GM21723 (cell line): ENCODE measurements at regions not wholly inside any gene's neighbourhood (a gene's known extent, or its start where the extent isn't known, plus 50 kb on each side); places are given as distances from the start of the nearest gene placed in this dataset.

Experiments
- ATAC-seq: cut with Tn5 transposase; IDR thresholded peaks from one replicate; pipeline ENCODE4 v1.9.1; 2021; ENCODE audit warnings: mild to moderate bottlenecking, moderate library complexity; ENCODE audit not compliant: unreplicated experiment

- no peak for ATAC-seq
Measured at GRCh38 chr4:171759274-171759673, 53.9 kb upstream of the GALNTL6 start.

DNA sequence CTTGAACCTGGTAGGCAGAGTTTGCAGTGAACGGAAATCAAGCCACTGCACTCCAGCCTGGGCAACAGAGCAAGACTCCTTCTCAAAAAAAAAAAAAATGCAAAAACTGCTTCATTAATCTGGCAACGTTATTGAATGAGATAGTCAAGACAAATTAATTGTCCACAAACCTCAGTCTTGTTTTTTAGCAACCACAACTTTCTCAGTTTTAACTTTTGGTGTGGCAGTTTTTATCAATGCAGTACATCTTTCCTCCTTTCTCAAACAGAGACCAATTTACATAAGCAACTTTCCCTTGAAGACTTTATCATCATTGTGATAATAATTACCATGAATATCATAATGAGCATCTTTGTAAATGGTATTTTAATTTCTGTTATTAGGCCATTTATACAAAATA lies 61.7 kb upstream of the GALNTL6 start:
- ATAC-seq, result no peak

GRCh38 chr4:171746418-171746817 lies 66.8 kb upstream of the GALNTL6 start:
- no peak for ATAC-seq

DNA sequence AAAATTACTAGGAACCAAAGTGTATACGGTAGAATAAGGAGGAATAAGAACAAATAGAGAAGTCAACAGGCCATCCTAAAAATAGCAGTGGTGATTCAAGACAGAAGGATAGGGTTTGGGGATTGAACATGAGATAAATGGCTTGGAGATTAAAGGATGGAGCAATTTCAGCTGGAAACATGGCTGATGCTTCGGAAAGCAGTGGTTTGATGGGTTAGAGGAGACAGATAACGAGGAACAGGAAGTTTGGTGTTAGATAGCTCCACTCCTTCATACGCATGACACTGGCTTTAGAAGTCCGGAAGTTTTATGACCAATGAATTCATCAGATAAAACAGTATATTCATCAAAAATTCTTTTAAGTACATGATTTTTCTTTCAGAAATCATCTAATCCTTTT lies 70.8 kb upstream of the GALNTL6 start:
- no peak for ATAC-seq

- ATAC-seq, result no peak
Measured at GRCh38 chr4:171727185-171727584, 86.0 kb upstream of the GALNTL6 start.

DNA sequence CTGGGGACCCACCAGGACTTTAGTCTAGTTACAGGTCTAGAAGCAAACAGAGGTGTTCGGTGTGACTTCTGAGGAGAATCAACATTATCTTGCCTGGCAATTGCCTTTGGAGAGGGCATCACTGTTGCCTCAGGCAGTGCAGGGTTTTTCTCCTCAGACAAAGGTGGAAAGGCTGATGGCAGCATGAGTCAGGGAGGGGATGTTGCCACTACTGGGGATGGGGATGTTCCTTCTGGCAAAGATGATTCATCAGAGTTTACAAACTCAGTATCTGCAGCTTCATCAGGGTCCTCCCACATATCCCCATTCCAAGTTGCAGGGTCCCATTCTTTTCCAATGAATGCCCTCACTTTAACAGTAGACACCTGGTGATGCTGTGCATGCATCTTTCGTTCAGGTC lies 91.3 kb upstream of the GALNTL6 start:
- ATAC-seq, result no peak

GRCh38 chr4:171719691-171720090 lies 93.5 kb upstream of the GALNTL6 start:
- no peak for ATAC-seq

- ATAC-seq, result no peak
Measured at GRCh38 chr4:171718665-171719064, 94.5 kb upstream of the GALNTL6 start.

DNA sequence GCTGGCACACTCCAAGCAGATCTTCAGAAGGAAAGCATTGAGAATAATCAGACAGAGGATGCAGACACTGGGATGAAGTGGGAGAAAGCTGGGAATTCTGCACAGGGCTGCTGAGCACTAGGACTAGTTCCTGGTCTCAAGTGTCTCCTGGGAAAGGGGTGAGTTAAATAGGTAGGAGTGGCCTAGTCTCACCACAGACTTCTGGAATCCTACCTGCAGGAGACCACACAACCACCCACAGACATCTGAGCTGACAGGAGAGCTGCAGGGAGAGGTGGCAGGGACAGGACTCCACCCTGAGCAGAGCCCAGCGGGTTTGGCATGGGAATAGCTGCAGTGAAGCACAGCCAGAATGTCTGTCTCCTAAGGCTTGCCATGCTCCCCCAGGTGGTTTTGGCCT lies 95.1 kb upstream of the GALNTL6 start:
- no peak for ATAC-seq

- ATAC-seq, result no peak
Measured at GRCh38 chr4:171717231-171717741, 95.9 kb upstream of the GALNTL6 start.

- no peak for ATAC-seq
Measured at GRCh38 chr4:171715973-171716372, 97.2 kb upstream of the GALNTL6 start.

DNA sequence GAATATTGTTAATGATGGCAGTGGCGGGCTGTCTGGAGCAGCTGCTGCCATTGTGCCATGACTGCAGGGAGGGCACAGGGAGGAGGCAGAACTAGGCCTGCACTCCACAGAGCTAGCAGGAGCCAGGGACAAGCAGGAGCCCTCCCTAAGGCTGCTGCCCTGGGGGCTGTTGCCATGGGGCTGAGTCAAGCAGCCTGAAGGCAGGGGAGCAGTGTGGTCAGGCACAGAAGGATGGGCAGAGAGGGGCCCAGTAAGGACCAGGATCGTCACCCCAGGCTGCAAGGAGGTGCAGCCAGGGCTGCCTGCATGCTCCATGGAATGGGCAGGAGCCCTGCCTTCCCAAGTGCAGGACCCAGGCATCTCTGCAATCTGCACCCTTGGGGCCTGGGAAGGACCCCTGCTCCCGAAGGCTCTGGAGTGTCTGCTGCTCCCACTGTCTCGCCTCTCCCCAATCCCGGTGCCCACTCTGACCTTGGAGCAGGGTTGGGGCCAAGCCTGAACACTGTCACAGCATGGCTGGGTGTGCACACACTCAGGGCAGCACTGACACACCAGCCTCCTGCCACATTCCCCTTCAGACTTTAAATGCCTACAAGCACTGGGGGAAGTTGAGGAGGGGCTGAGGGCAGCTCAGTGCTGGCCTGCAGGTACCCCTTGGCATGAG lies 98.3 kb upstream of the GALNTL6 start:
- no peak for ATAC-seq

- no peak for ATAC-seq
Measured at GRCh38 chr4:171710743-171711142, 102.5 kb upstream of the GALNTL6 start.

- peak; percentile 98 for ATAC-seq
Measured at GRCh38 chr4:171676555-171677215, 136.5 kb upstream of the GALNTL6 start.

DNA sequence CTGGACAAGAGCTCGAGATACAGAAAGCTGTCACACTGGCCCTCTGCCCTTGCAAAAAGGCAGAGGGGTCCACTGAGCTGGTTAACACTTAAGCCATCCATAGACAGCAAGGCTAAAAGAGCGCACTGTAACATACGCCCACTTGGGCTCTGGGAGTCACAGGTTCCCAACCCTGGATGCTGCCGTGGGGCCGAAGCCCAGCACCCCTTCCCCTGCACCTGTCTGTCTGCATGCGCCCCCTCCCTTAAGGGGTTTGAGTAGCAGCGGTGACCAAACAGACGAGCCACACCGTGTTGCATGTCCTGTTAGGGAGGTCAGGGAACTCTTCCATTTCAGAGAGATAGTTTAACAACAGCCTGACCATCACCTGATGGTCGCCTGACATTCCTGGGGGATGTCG lies 138.4 kb upstream of the GALNTL6 start:
- ATAC-seq, result no peak

GRCh38 chr4:171668403-171668802 lies 144.8 kb upstream of the GALNTL6 start:
- no peak for ATAC-seq

- ATAC-seq, result no peak
Measured at GRCh38 chr4:171667906-171668305, 145.3 kb upstream of the GALNTL6 start.

DNA sequence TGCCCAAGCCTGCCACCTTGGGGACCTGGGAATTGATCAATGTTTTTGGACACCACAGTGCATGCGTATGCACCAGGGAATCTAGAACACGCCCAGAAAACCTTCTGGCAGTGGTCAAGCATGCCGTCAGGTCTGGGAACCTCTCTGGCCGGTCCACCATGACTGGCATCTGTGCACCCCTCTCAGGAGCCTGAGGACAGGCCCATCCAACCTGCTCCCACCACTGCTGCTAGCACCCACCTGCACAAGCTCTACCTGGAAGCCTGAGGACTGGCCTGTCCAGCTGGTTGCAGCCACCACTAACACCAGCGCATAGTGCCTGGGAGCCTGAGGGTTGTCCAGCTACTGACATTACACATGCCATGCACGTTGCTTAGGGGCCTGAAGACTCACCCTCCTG lies 162.1 kb upstream of the GALNTL6 start:
- ATAC-seq, result no peak

- ATAC-seq, result peak; percentile 68
Measured at GRCh38 chr4:171650543-171650942, 162.7 kb upstream of the GALNTL6 start.

- no peak for ATAC-seq
Measured at GRCh38 chr4:171648926-171649325, 164.3 kb upstream of the GALNTL6 start.

DNA sequence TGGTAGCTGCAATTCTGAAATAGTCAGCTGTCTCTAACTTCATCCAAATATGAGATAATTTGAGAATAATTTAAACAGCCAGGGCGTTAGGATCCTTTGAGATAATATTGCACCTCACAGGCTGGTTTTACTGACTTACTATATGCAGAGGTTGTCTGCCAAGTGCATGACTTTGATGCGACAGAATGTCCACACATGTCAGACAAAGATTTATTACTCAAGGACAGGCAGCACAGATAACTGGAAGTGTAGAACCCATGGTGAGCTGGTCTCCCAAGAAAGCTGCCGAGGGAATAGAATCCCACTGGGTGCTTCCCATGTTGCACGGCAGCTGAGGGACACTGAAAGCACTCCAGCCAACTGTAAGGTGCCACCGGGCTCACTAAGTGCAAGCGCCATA lies 166.2 kb upstream of the GALNTL6 start:
- no peak for ATAC-seq

DNA sequence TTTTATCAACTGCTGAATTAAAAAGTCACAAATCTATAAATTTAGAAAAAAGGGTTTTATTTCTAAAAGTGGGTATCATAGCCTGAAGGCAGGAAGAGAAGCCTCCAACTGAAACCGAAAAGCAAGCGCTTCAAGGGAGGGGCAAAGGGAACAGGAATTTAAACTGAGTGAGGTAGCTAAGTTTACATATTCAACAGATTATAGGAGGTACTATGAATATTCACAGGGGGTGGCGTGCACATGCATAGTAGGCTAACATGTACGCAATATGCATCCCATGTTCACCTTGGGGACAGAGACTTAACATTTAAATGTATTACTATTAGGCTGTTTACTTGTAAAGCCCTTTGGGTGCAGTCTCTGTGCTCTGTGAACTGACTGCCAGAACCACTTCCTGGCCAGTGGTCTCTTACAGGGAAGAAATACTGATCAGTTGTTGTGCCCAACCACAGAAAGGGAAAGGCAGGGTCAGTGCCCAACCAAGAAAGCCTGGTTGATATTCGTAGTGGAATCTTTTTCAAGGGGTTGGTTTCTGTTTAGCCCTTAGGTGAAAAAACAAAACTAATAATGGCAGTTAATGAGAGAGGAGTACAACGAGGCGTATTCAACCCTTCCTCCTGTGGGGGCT lies 168.7 kb upstream of the GALNTL6 start:
- peak; percentile 82 for ATAC-seq
